ENCODE measurements at regions not wholly inside any gene's neighbourhood (a gene's known extent, or its start where the extent isn't known, plus 50 kb on each side); places are given as distances from the start of the nearest gene placed in this dataset.

- no peak for TF ChIP-seq CTCF (conservative IDR thresholded peaks at IDR 0.05; ENCODE audit: low read length)
- TF ChIP-seq EZH2phosphoT487 (IDR thresholded peaks at IDR 0.05; ENCODE audit: borderline replicate concordance) = no peak
Measured at GRCh38 chr9:81245254-81245956, 443.9 kb downstream of the TLE1 start.

All from Loucy (cell line).